OCI-LY7 (cell line): ENCODE measurements at regions not wholly inside any gene's neighbourhood (a gene's known extent, or its start where the extent isn't known, plus 50 kb on each side); places are given as distances from the start of the nearest gene placed in this dataset.

Experiments
- BruUV-seq: library from RNA; stranded (reverse); fragments of 400-500 nt; replicated peaks from 2 replicates; lab custom pipeline; 2021; lab: Mats Ljungman, UMichigan
- CTCF ChIA-PET: fragments of 300-600 bp; sonication (Branson Sonifier 250); formaldehyde crosslinking; loops from one replicate; lab custom pipeline; 2022; ENCODE audit warnings: antibody characterized with exemption; ENCODE audit not compliant: unreplicated experiment; lab: Charles Lee
- POLR2A ChIA-PET: fragments of 300-600 bp; sonication (Branson Sonifier 250); formaldehyde crosslinking; loops from one replicate; lab custom pipeline; 2022; ENCODE audit warnings: antibody characterized with exemption; lab: Charles Lee
- DNase-seq: peaks from one replicate; pipeline ENCODE4 v3.0.0-alpha.2; 2015; ENCODE audit warnings: low spot score
- H2AFZ ChIP-seq: fragments of 200-600 bp; sonication (generic), shearing (Covaris generic); 2 replicates; pipeline ENCODE4 v1.6.1; 2014; ENCODE audit warnings: mild to moderate bottlenecking, antibody characterized with exemption, low read length, moderate library complexity
- H3K27ac ChIP-seq: fragments of 200-600 bp; sonication (generic); 2 replicates; pipeline ENCODE4 v1.5.1; 2014; ENCODE audit warnings: mixed run types, low read depth, mild to moderate bottlenecking, moderate library complexity, low read length, inconsistent platforms; ENCODE audit not compliant: poor library complexity, severe bottlenecking
- H3K36me3 ChIP-seq: fragments of 200-600 bp; sonication (generic); 2 replicates; pipeline ENCODE4 v1.6.1; 2014; ENCODE audit warnings: mild to moderate bottlenecking, antibody characterized with exemption, low read length, moderate library complexity, mixed read lengths; ENCODE audit not compliant: insufficient read depth
- H3K4me1 ChIP-seq: fragments of 200-600 bp; sonication (generic); 2 replicates; pipeline ENCODE4 v1.5.1; 2014; ENCODE audit warnings: mild to moderate bottlenecking, low read length; ENCODE audit not compliant: insufficient read depth, poor library complexity, severe bottlenecking
- H3K4me2 ChIP-seq: fragments of 200-600 bp; sonication (generic); 2 replicates; pipeline ENCODE4 v1.6.1; 2014; ENCODE audit warnings: mild to moderate bottlenecking, low read length
- H3K4me3 ChIP-seq: fragments of 200-600 bp; sonication (generic); 2 replicates; pipeline ENCODE4 v1.5.1; 2014; ENCODE audit warnings: mild to moderate bottlenecking, low read depth, low read length; ENCODE audit not compliant: poor library complexity, severe bottlenecking
- H3K79me2 ChIP-seq: fragments of 200-600 bp; sonication (generic); 2 replicates; pipeline ENCODE4 v1.6.1; 2016; ENCODE audit warnings: low read depth, mild to moderate bottlenecking, low read length, moderate library complexity, mixed read lengths; ENCODE audit not compliant: insufficient read depth
- H3K9me2 ChIP-seq: fragments of 200-600 bp; sonication (generic); 2 replicates; pipeline ENCODE4 v1.6.1; 2016; ENCODE audit warnings: mild to moderate bottlenecking, low read length, mixed read lengths; ENCODE audit not compliant: insufficient read depth
- H3K9me3 ChIP-seq: fragments of 200-600 bp; sonication (generic); 2 replicates; pipeline ENCODE4 v1.6.1; 2014; ENCODE audit warnings: mild to moderate bottlenecking, mixed run types, low read length, mixed read lengths
- H4K20me1 ChIP-seq: fragments of 200-600 bp; sonication (generic); 2 replicates; pipeline ENCODE4 v1.6.1; 2014; ENCODE audit warnings: mild to moderate bottlenecking, antibody characterized with exemption, low read length, moderate library complexity, mixed read lengths; ENCODE audit not compliant: insufficient read depth
- EZH2phosphoT487 ChIP-seq: fragments of 200-600 bp; sonication (generic); IDR thresholded peaks from 2 replicates; pipeline ENCODE4 v1.6.1; 2018; ENCODE audit warnings: low read depth, borderline replicate concordance, mild to moderate bottlenecking, mixed run types, antibody characterized with exemption, low read length, moderate library complexity, mixed read lengths
- intact Hi-C: fragments of 100-400 bp; cut with micrococcal nuclease; formaldehyde crosslinking; loops from one replicate; pipeline ENCODE4 v1.10.0; 2022; ENCODE audit not compliant: unreplicated experiment
- TF ChIP-seq, protein P1 (sequence below): fragments of 200-600 bp; sonication (generic); conservative IDR thresholded peaks from 2 replicates; pipeline ENCODE4 v1.5.1; 2014; ENCODE audit warnings: mild to moderate bottlenecking, antibody characterized with exemption, low read length, moderate library complexity, mixed read lengths

DNA sequence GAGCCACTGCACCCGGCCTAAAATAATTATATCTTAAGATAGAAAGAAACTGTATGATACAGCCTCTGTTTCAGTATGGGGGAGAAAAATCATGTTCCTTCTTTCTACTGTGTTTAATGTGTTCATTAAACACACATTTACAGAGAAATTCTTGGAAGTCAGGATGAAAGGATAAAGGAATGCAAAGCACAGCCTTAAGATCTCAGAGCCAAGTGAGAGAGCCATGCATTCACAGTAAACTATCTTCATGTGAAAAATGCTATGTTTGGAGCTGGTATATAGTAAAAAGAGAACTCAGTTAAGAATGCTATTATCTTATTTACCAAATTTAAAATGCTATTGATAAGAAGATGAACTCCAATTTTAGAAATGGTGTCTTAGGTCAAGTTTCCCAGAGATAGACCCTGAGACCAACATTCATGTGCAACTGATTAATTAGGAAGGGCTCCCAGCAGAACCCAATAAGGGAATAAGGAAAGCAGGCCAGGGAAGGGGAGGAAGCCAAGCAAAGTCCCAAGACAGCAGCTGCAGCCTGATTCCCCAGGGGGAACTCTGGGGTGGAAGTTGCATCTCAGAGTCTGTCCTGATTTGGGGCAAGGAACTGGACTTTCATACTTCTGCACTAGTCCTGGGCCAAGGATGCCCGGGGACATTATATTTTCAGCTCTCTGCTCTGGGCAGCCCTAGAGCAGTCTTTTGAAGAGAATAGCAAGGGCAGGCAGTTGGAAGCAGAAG, 130.0 kb upstream of the ZNF648 start:
- Histone ChIP-seq H3K4me1 (no peaks in the 10 kb centered on the region), H3K79me2 (no peaks in the 10 kb centered on the region), H3K27ac (no peak overlapping the region), H4K20me1 (no peaks in the 10 kb centered on the region), H3K9me3 (no peaks in the 10 kb centered on the region), H2AFZ (no peak overlapping the region), H3K9me2 (no peaks in the 10 kb centered on the region), H3K4me2 (no peak overlapping the region), H3K4me3 (no peak overlapping the region), H3K36me3 (no peaks in the 10 kb centered on the region)
- BruUV-seq: no TSS peak
- DNase-seq: no peak
- TF ChIP-seq, protein P1, sequence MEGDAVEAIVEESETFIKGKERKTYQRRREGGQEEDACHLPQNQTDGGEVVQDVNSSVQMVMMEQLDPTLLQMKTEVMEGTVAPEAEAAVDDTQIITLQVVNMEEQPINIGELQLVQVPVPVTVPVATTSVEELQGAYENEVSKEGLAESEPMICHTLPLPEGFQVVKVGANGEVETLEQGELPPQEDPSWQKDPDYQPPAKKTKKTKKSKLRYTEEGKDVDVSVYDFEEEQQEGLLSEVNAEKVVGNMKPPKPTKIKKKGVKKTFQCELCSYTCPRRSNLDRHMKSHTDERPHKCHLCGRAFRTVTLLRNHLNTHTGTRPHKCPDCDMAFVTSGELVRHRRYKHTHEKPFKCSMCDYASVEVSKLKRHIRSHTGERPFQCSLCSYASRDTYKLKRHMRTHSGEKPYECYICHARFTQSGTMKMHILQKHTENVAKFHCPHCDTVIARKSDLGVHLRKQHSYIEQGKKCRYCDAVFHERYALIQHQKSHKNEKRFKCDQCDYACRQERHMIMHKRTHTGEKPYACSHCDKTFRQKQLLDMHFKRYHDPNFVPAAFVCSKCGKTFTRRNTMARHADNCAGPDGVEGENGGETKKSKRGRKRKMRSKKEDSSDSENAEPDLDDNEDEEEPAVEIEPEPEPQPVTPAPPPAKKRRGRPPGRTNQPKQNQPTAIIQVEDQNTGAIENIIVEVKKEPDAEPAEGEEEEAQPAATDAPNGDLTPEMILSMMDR: no peak
- TF ChIP-seq EZH2phosphoT487: no peak
- ChIA-PET POLR2A (no interaction called here), CTCF (no interaction called here)
- intact Hi-C loops: no loop called here

DNA sequence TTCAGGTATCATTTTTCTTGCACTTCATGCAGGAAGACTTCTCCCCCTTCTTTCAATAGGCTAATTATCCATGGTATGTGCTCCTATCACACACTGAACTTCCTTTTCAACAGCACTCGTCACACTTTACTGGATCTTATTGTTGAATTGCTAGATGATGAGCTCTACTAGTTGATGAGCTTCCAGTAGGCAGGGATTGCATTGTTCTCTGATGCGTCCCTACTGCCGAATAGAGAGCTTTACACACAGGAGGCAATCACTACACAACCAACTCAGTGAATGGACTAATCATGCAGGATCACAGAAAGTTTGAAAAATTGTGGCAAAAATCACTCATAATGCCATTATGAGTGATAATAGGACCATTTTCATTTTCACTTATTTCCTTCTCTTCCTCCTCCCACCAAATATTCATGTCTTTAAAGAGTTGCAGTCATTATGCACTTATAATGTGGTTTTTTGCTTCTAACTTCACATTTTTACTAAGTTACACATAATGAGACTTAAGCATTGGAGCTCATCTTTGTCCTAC, 128.1 kb upstream of the ZNF648 start:
- no TSS peak for BruUV-seq
- intact Hi-C loops: no loop called here
- DNase-seq: no peak
- no peak overlapping the region for H3K27ac ChIP-seq
- TF ChIP-seq, protein P1: no peak
- no peak for TF ChIP-seq EZH2phosphoT487
- ChIA-PET CTCF (no interaction called here), POLR2A (interaction anchor here (0.5 kb wide), 1 partner anchor 218 kb away, joined by 3 read pairs; no protein-coding TSS in a partner anchor)
- H3K9me2 ChIP-seq: no peaks in the 10 kb centered on the region
- no peak overlapping the region for H2AFZ ChIP-seq
- H3K4me3 ChIP-seq: no peak overlapping the region
- H3K4me1 ChIP-seq: no peaks in the 10 kb centered on the region
- H3K9me3 ChIP-seq: no peaks in the 10 kb centered on the region
- H4K20me1 ChIP-seq: no peaks in the 10 kb centered on the region
- H3K4me2 ChIP-seq: no peak overlapping the region
- no peaks in the 10 kb centered on the region for H3K79me2 ChIP-seq
- H3K36me3 ChIP-seq: no peaks in the 10 kb centered on the region

GRCh38 chr1:182186757-182187146, 125.2 kb upstream of the ZNF648 start:
- CTCF ChIA-PET: no interaction called here

More at GRCh38 chr1:182186757-182187146, 125.2 kb upstream of the ZNF648 start:
- H3K9me2 ChIP-seq: no peaks in the 10 kb centered on the region
- POLR2A ChIA-PET: no interaction called here
- DNase-seq: no peak
- no peak overlapping the region for H3K4me2 ChIP-seq
- BruUV-seq: no TSS peak
- H4K20me1 ChIP-seq: no peaks in the 10 kb centered on the region
- no peak overlapping the region for H3K4me3 ChIP-seq
- TF ChIP-seq, protein P1: no peak
- TF ChIP-seq EZH2phosphoT487: no peak
- H3K4me1 ChIP-seq: no peaks in the 10 kb centered on the region
- H3K9me3 ChIP-seq: no peaks in the 10 kb centered on the region
- H3K27ac ChIP-seq: no peak overlapping the region
- H3K36me3 ChIP-seq: no peaks in the 10 kb centered on the region
- H3K79me2 ChIP-seq: no peaks in the 10 kb centered on the region
- intact Hi-C loops: no loop called here
- H2AFZ ChIP-seq: no peak overlapping the region
